Smooth muscle cell (in vitro differentiated cells): ENCODE measurements at regions not wholly inside any gene's neighbourhood (a gene's known extent, or its start where the extent isn't known, plus 50 kb on each side); places are given as distances from the start of the nearest gene placed in this dataset.

Source experiments
- DNase-seq: peaks from one replicate; lab custom pipeline; 2025; ENCODE audit not compliant: unreplicated experiment; lab: John Stamatoyannopoulos, UW
- H2AFZ ChIP-seq: fragments of 200-600 bp; sonication (generic); 2 replicates; pipeline ENCODE4 v1.6.0; 2016; ENCODE audit warnings: antibody characterized with exemption, low read depth, mild to moderate bottlenecking
- H3F3A ChIP-seq: fragments of 200-600 bp; sonication (generic); 2 replicates; pipeline ENCODE4 v1.6.0; 2017; ENCODE audit warnings: antibody characterized with exemption, low read depth
- H3K27ac ChIP-seq: fragments of 200-600 bp; sonication (generic); 2 replicates; pipeline ENCODE4 v1.5.1; 2016; ENCODE audit warnings: low read depth, mild to moderate bottlenecking
- H3K27me3 ChIP-seq: fragments of 200-600 bp; sonication (generic); 2 replicates; pipeline ENCODE4 v1.6.1; 2016; ENCODE audit warnings: low read depth, mild to moderate bottlenecking
- H3K36me3 ChIP-seq: fragments of 200-600 bp; sonication (generic); 2 replicates; pipeline ENCODE4 v1.5.1; 2016; ENCODE audit warnings: low read depth
- H3K4me1 ChIP-seq: fragments of 200-600 bp; sonication (generic); 2 replicates; pipeline ENCODE4 v1.5.1; 2016; ENCODE audit warnings: low read depth
- H3K4me2 ChIP-seq: fragments of 200-600 bp; sonication (generic); 2 replicates; pipeline ENCODE4 v1.6.0; 2016; ENCODE audit warnings: mild to moderate bottlenecking
- H3K4me3 ChIP-seq: fragments of 200-600 bp; sonication (generic); 2 replicates; pipeline ENCODE4 v1.5.1; 2016; ENCODE audit warnings: mild to moderate bottlenecking
- H3K79me2 ChIP-seq: fragments of 200-600 bp; sonication (generic); 2 replicates; pipeline ENCODE4 v1.6.0; 2016; ENCODE audit warnings: low read depth, mild to moderate bottlenecking
- H3K9ac ChIP-seq: fragments of 200-600 bp; sonication (generic); 2 replicates; pipeline ENCODE4 v1.6.0; 2016; ENCODE audit warnings: low read depth
- H3K9me3 ChIP-seq: fragments of 200-600 bp; sonication (generic); replicated peaks from 2 replicates; pipeline ENCODE4 v1.5.1; 2016; ENCODE audit warnings: low read depth
- H4K20me1 ChIP-seq: fragments of 200-600 bp; sonication (generic); 2 replicates; pipeline ENCODE4 v1.6.0; 2016; ENCODE audit warnings: low read depth
- WGBS: methylation state at CpG from one replicate; pipeline ENCODE4 v1.1.7; 2016; ENCODE audit warnings: low lambda C conversion rate; 5-methylcytosine and 5-hydroxymethylcytosine counted together
- TF ChIP-seq, protein P1 (sequence below): fragments of 200-600 bp; sonication (generic); IDR thresholded peaks from 2 replicates; pipeline ENCODE4 v1.5.1; 2017; ENCODE audit warnings: borderline replicate concordance, mild to moderate bottlenecking, antibody characterized with exemption; ENCODE audit not compliant: insufficient read depth, poor library complexity, severe bottlenecking

DNA sequence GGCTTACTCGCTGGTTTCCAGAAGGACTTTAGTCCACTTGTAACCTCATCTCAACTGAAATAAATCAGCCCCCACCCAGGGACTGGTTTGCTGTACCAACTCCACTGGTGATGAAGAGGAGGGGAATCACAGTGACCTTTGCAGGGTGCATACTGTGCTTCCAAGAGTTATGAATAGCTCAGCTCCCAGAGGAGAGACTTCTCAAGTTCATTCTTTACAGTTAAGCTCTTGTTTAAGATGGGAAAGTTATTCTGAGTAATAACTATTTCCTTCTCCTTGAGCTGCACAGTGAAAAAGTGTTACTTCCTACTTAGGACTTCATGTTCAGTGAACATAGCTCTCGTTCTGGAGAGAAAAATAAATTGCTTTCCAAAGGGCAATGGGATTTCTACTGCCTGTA, 166.5 kb upstream of the ECI2 start:
- H3K4me3 ChIP-seq, result no peak overlapping the region

DNA sequence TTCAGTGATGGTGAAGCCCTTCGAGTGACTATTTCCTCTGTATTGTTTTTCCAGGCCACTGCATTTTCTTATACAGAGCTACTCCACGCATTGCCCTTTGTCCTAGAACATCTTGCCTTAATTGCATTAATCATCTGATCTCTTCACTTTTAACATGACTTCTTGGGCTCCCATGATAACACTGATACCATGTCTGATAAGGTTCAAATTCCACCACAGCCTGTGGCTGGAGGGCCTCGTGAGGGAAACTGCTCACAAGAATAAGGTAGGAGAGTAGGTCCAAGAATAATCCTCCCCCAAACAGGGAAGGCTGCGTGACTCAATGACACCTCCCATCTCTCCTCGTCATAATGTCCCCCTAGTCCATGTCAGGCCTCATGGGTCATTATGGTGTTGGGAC, 165.5 kb upstream of the ECI2 start:
- no peak overlapping the region for H3K27ac ChIP-seq
- H3K36me3 ChIP-seq, result no peaks in the 10 kb centered on the region
- H3K9ac ChIP-seq, result no peak overlapping the region
- H3K79me2 ChIP-seq, result no peaks in the 10 kb centered on the region
- H3K4me3 ChIP-seq, result no peak overlapping the region
- WGBS, result 91% methylated on average over 5 of the region's 5 CpGs
- TF ChIP-seq, protein P1, sequence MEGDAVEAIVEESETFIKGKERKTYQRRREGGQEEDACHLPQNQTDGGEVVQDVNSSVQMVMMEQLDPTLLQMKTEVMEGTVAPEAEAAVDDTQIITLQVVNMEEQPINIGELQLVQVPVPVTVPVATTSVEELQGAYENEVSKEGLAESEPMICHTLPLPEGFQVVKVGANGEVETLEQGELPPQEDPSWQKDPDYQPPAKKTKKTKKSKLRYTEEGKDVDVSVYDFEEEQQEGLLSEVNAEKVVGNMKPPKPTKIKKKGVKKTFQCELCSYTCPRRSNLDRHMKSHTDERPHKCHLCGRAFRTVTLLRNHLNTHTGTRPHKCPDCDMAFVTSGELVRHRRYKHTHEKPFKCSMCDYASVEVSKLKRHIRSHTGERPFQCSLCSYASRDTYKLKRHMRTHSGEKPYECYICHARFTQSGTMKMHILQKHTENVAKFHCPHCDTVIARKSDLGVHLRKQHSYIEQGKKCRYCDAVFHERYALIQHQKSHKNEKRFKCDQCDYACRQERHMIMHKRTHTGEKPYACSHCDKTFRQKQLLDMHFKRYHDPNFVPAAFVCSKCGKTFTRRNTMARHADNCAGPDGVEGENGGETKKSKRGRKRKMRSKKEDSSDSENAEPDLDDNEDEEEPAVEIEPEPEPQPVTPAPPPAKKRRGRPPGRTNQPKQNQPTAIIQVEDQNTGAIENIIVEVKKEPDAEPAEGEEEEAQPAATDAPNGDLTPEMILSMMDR, result no peak
- H3K4me2 ChIP-seq, result no peak overlapping the region
- H3K27me3 ChIP-seq, result no peaks in the 10 kb centered on the region
- no peaks in the 10 kb centered on the region for H3F3A ChIP-seq
- no peaks in the 10 kb centered on the region for H4K20me1 ChIP-seq
- H3K9me3 ChIP-seq, result no peaks in the 10 kb centered on the region
- H2AFZ ChIP-seq, result no peak overlapping the region
- DNase-seq, result no peak
- no peaks in the 10 kb centered on the region for H3K4me1 ChIP-seq

More for the DNA sequence above, 166.5 kb upstream of the ECI2 start:
- H2AFZ ChIP-seq, result no peak overlapping the region
- DNase-seq, result no peak
- H3K9ac ChIP-seq, result no peak overlapping the region
- no peak overlapping the region for H3K4me2 ChIP-seq
- no peaks in the 10 kb centered on the region for H3K9me3 ChIP-seq
- TF ChIP-seq, protein P1, result no peak
- H4K20me1 ChIP-seq, result no peaks in the 10 kb centered on the region
- H3K27me3 ChIP-seq, result no peaks in the 10 kb centered on the region
- H3K36me3 ChIP-seq, result no peaks in the 10 kb centered on the region
- 82% methylated on average over 2 of the region's 2 CpGs for WGBS
- H3K79me2 ChIP-seq, result no peaks in the 10 kb centered on the region
- no peak overlapping the region for H3K27ac ChIP-seq
- H3F3A ChIP-seq, result no peaks in the 10 kb centered on the region
- no peaks in the 10 kb centered on the region for H3K4me1 ChIP-seq

DNA sequence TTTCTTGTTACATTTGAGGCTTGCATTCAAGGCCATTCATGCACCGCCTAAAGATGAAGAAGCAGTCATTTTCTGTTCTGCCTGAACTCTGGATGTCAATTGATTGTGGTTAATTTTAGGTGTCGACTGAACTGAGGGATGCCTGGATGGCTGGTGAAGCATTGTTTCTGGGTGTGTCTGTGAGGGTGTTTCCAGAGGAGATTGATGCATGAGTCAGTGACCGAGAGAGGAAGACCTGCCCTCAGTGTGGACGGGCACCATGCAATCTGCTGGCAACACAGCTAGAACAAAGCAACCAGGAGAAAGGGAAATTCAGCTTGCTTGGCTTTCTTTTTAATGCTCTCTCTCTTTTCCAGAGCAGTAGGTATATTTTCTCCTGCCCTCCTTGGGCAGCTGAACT, 164.1 kb upstream of the ECI2 start:
- DNase-seq, result no peak
- Histone ChIP-seq H4K20me1 (no peaks in the 10 kb centered on the region), H3K4me1 (no peaks in the 10 kb centered on the region), H3K4me2 (no peak overlapping the region), H3F3A (no peaks in the 10 kb centered on the region), H3K4me3 (no peak overlapping the region), H3K9ac (no peak overlapping the region), H3K27me3 (no peaks in the 10 kb centered on the region), H3K9me3 (no peaks in the 10 kb centered on the region), H3K27ac (no peak overlapping the region), H2AFZ (no peak overlapping the region), H3K79me2 (no peaks in the 10 kb centered on the region), H3K36me3 (no peaks in the 10 kb centered on the region)
- WGBS, result 85% methylated on average over 4 of the region's 4 CpGs
- TF ChIP-seq, protein P1, result no peak

DNA sequence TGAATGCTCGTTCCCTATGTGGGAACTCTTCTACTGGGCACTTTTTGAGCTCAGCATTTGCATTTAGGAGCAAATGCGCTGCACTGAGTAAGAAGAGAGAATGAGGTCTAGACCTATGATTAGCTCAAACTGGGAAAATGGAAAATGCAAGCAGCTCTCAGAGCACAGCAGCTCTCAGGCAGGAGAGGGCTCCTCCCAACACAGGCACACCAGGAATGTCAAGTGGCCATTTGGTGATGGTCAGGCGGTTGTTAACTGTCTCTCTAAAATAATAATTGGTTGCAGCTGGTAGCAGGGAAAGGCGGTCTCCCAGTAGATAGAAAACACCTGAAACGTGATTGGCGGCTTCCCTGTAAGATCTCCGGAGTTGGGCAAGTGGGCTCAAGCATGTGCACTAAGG, 162.0 kb upstream of the ECI2 start:
- H3K27ac ChIP-seq, result no peak overlapping the region
- no peak for DNase-seq
- no peaks in the 10 kb centered on the region for H3K36me3 ChIP-seq
- H3K27me3 ChIP-seq, result no peaks in the 10 kb centered on the region
- H2AFZ ChIP-seq, result no peak overlapping the region
- H3K9me3 ChIP-seq, result no peaks in the 10 kb centered on the region
- no peaks in the 10 kb centered on the region for H3K4me1 ChIP-seq
- 84% methylated on average over 7 of the region's 7 CpGs for WGBS
- no peak overlapping the region for H3K4me2 ChIP-seq
- no peak overlapping the region for H3K9ac ChIP-seq
- H3K79me2 ChIP-seq, result no peaks in the 10 kb centered on the region
- no peak overlapping the region for H3K4me3 ChIP-seq
- TF ChIP-seq, protein P1, result no peak
- no peaks in the 10 kb centered on the region for H4K20me1 ChIP-seq
- no peaks in the 10 kb centered on the region for H3F3A ChIP-seq
